H1 (cell line): ENCODE measurements at regions not wholly inside any gene's neighbourhood (a gene's known extent, or its start where the extent isn't known, plus 50 kb on each side); places are given as distances from the start of the nearest gene placed in this dataset.

Source experiments
- CTCF ChIA-PET: fragments of 300-600 bp; sonication (Branson Sonifier 250); formaldehyde crosslinking; loops from one replicate; lab custom pipeline; 2021; ENCODE audit not compliant: partially characterized antibody; lab: Charles Lee
- POLR2A ChIA-PET: fragments of 300-600 bp; sonication (Branson Sonifier 250); formaldehyde crosslinking; loops from one replicate; lab custom pipeline; 2021; ENCODE audit warnings: inconsistent platforms; ENCODE audit not compliant: partially characterized antibody; lab: Charles Lee
- DNase-seq, 2 experiments: peaks; one replicate each; pipeline versions ENCODE4 v3.0.0 to v3.0.0-alpha.2; 2010 to 2022; ENCODE audit warnings: low spot score in 2 of 2, low read depth in 1 of 2, mixed read lengths in 1 of 2
- FAIRE-seq: peaks from 2 replicates; lab custom pipeline; 2011; peaks lifted over from hg19 to GRCh38; lab: Jason Lieb, UNC
- H2AFZ ChIP-seq: 2 replicates; pipeline ENCODE4 v1.8.1; 2012; ENCODE audit warnings: low read length, inconsistent platforms
- H2AK5ac ChIP-seq: 2 replicates; pipeline ENCODE4 v1.6.1; 2013; ENCODE audit warnings: low read depth, low read length
- H2BK120ac ChIP-seq: replicated peaks from 2 replicates; pipeline ENCODE3; 2013; ENCODE audit warnings: low read depth, low read length, inconsistent platforms
- H2BK12ac ChIP-seq: 2 replicates; pipeline ENCODE4 v1.6.1; 2013; ENCODE audit warnings: low read depth, low read length
- H2BK15ac ChIP-seq: 2 replicates; pipeline ENCODE4 v1.6.1; 2013; ENCODE audit warnings: low read length
- H2BK20ac ChIP-seq: 2 replicates; pipeline ENCODE4 v1.6.1; 2013; ENCODE audit warnings: low read length
- H2BK5ac ChIP-seq: 2 replicates; pipeline ENCODE4 v1.6.1; 2013; ENCODE audit warnings: low read depth, low read length
- H3K14ac ChIP-seq: 2 replicates; pipeline ENCODE4 v1.6.1; 2013; ENCODE audit warnings: inconsistent platforms; ENCODE audit not compliant: insufficient read length
- H3K18ac ChIP-seq: 2 replicates; pipeline ENCODE4 v1.6.1; 2013; ENCODE audit warnings: low read length; ENCODE audit errors: extremely low read depth
- H3K23ac ChIP-seq: 2 replicates; pipeline ENCODE4 v1.6.1; 2013; ENCODE audit warnings: inconsistent platforms; ENCODE audit not compliant: insufficient read length
- H3K23me2 ChIP-seq: 2 replicates; pipeline ENCODE4 v1.6.1; 2013; ENCODE audit warnings: low read depth, low read length
- H3K27ac ChIP-seq: 2 replicates; pipeline ENCODE4 v1.6.1; 2011; ENCODE audit warnings: low read depth, low read length, inconsistent platforms
- H3K27me3 ChIP-seq, 4 experiments: replicated peaks in 1 of 4; 1 replicate in 1 of 4; 2 replicates in 3 of 4; pipeline versions ENCODE4 v1.6.1 to v1.8.1; 2011 to 2013; ENCODE audit warnings: low read length in 3 of 4, mild to moderate bottlenecking in 3 of 4, inconsistent platforms in 2 of 4, mixed read lengths in 2 of 4, moderate library complexity in 1 of 4; ENCODE audit not compliant: control insufficient read depth in 3 of 4, insufficient read depth in 3 of 4; ENCODE audit errors: extremely low read depth in 1 of 4
- H3K36me3 ChIP-seq, 4 experiments: 2 replicates each; pipeline versions ENCODE4 v1.6.1 to v1.8.1; 2011 to 2013; ENCODE audit warnings: mild to moderate bottlenecking in 4 of 4, low read length in 3 of 4, moderate library complexity in 2 of 4, control low read depth in 1 of 4, inconsistent platforms in 1 of 4; ENCODE audit not compliant: insufficient read depth in 4 of 4, control insufficient read depth in 2 of 4
- H3K4ac ChIP-seq: replicated peaks from 2 replicates; pipeline ENCODE3; 2013; ENCODE audit warnings: low read length, low read depth, mixed read lengths, inconsistent platforms; ENCODE audit not compliant: insufficient read length
- H3K4me1 ChIP-seq, 4 experiments: replicated peaks in 1 of 4; 1 replicate in 1 of 4; 2 replicates in 3 of 4; pipeline versions ENCODE4 v1.6.1 to v1.8.1; 2011 to 2013; ENCODE audit warnings: low read length in 3 of 4, inconsistent platforms in 2 of 4, mixed read lengths in 1 of 4; ENCODE audit not compliant: insufficient read depth in 4 of 4, control insufficient read depth in 3 of 4
- H3K4me2 ChIP-seq, 2 experiments: 2 replicates each; pipeline versions ENCODE4 v1.6.1 to v1.8.1; 2011 to 2013; ENCODE audit warnings: low read depth in 2 of 2, low read length in 2 of 2, control low read depth in 1 of 2, inconsistent platforms in 1 of 2, mild to moderate bottlenecking in 1 of 2; ENCODE audit not compliant: insufficient read depth in 1 of 2
- H3K4me3 ChIP-seq, 4 experiments: fragments of 200-600, 300-600 bp in 1 of 4; sonication (generic), shearing (Covaris generic), sonication (Bioruptor Twin) in 1 of 4; 2 replicates each; pipeline versions ENCODE4 v1.5.1 to v1.8.1; 2011 to 2016; ENCODE audit warnings: low read length in 4 of 4, low read depth in 3 of 4, control low read depth in 2 of 4, inconsistent platforms in 2 of 4, mild to moderate bottlenecking in 2 of 4, mixed read lengths in 1 of 4, moderate library complexity in 1 of 4; ENCODE audit not compliant: insufficient read depth in 2 of 4; ENCODE audit errors: extremely low read depth in 1 of 4
- H3K56ac ChIP-seq: replicated peaks from 2 replicates; pipeline ENCODE3; 2013; ENCODE audit warnings: low read depth, mild to moderate bottlenecking, mixed read lengths, low read length, inconsistent platforms; ENCODE audit not compliant: insufficient read length
- H3K79me1 ChIP-seq: 2 replicates; pipeline ENCODE4 v1.6.1; 2013; ENCODE audit warnings: low read depth, low read length, control low read depth
- H3K79me2 ChIP-seq, 2 experiments: 2 replicates each; pipeline versions ENCODE4 v1.6.1 to v1.8.1; 2012 to 2013; ENCODE audit warnings: low read length in 2 of 2, mild to moderate bottlenecking in 2 of 2, inconsistent platforms in 1 of 2; ENCODE audit not compliant: insufficient read depth in 2 of 2, control insufficient read depth in 1 of 2
- H3K9ac ChIP-seq, 4 experiments: replicated peaks in 1 of 4; 1 replicate in 1 of 4; 2 replicates in 3 of 4; pipeline versions ENCODE4 v1.6.1 to v1.8.1; 2011 to 2013; ENCODE audit warnings: low read depth in 3 of 4, low read length in 3 of 4, control low read depth in 2 of 4, mild to moderate bottlenecking in 2 of 4, moderate library complexity in 2 of 4, inconsistent platforms in 1 of 4; ENCODE audit errors: extremely low read depth in 1 of 4
- H3K9me3 ChIP-seq, 2 experiments: 2 replicates each; pipeline versions ENCODE4 v1.6.1 to v1.8.1; 2012 to 2013; ENCODE audit warnings: mild to moderate bottlenecking in 2 of 2, moderate library complexity in 2 of 2, control low read depth in 1 of 2, inconsistent platforms in 1 of 2, low read depth in 1 of 2, low read length in 1 of 2, mixed read lengths in 1 of 2; ENCODE audit not compliant: insufficient read depth in 2 of 2
- H4K20me1 ChIP-seq, 2 experiments: replicated peaks in 1 of 2; 2 replicates each; pipeline versions ENCODE3 to v1.8.1; 2011 to 2013; ENCODE audit warnings: inconsistent platforms in 2 of 2, low read length in 2 of 2, mild to moderate bottlenecking in 1 of 2; ENCODE audit not compliant: insufficient read depth in 2 of 2, control insufficient read depth in 1 of 2
- H4K5ac ChIP-seq: 2 replicates; pipeline ENCODE4 v1.6.1; 2013; ENCODE audit warnings: low read length, low read depth, mixed read lengths, inconsistent platforms; ENCODE audit not compliant: insufficient read length
- H4K8ac ChIP-seq: 2 replicates; pipeline ENCODE4 v1.8.0; 2013; ENCODE audit warnings: mild to moderate bottlenecking, moderate library complexity, low read length, inconsistent platforms; ENCODE audit not compliant: insufficient read depth; ENCODE audit errors: extremely low read depth
- H4K91ac ChIP-seq: replicated peaks from 2 replicates; pipeline ENCODE3; 2013; ENCODE audit warnings: low read length, mixed read lengths, inconsistent platforms; ENCODE audit not compliant: insufficient read length
- CEBPB ChIP-seq: IDR thresholded peaks from 2 replicates; pipeline ENCODE4 v1.6.1; 2012; ENCODE audit warnings: low read depth, low read length
- CHD1 ChIP-seq: IDR thresholded peaks from 2 replicates; pipeline ENCODE4 v1.6.1; 2012; ENCODE audit warnings: low read depth, low read length, improper control_type of control experiment
- CHD2 ChIP-seq: IDR thresholded peaks from 2 replicates; pipeline ENCODE4 v1.6.1; 2012; ENCODE audit warnings: low read length, improper control_type of control experiment
- CTBP2 ChIP-seq: IDR thresholded peaks from 2 replicates; pipeline ENCODE4 v1.7.0; 2011; ENCODE audit warnings: borderline replicate concordance, mild to moderate bottlenecking, moderate library complexity, mixed read lengths, low read length; ENCODE audit not compliant: insufficient read depth, insufficient read length
- GTF2F1 ChIP-seq: IDR thresholded peaks from 2 replicates; pipeline ENCODE4 v1.6.1; 2012; ENCODE audit warnings: low read depth, low read length, improper control_type of control experiment, borderline replicate concordance
- MAFK ChIP-seq: IDR thresholded peaks from 2 replicates; pipeline ENCODE4 v1.6.1; 2012; ENCODE audit warnings: low read depth, mild to moderate bottlenecking, improper control_type of control experiment, low read length
- PHF8 ChIP-seq: fragments of 200-600 bp; sonication (generic); conservative IDR thresholded peaks from 2 replicates; pipeline ENCODE4 v1.7.1; 2012; ENCODE audit warnings: low read depth, mild to moderate bottlenecking, inconsistent platforms, low read length, moderate library complexity
- POLR2AphosphoS5 ChIP-seq: IDR thresholded peaks from 2 replicates; pipeline ENCODE4 v1.6.1; 2011; ENCODE audit warnings: low read depth, low read length
- SAP30 ChIP-seq: fragments of 300-600 bp; sonication (generic); IDR thresholded peaks from 2 replicates; pipeline ENCODE4 v1.7.1; 2012; ENCODE audit warnings: low read length, moderate library complexity, mild to moderate bottlenecking, inconsistent platforms; ENCODE audit not compliant: insufficient read depth, insufficient replicate concordance
- SIX5 ChIP-seq: IDR thresholded peaks from 2 replicates; pipeline ENCODE4 v1.6.1; 2011; ENCODE audit warnings: mild to moderate bottlenecking, low read depth, low read length
- SP1 ChIP-seq: IDR thresholded peaks from 2 replicates; pipeline ENCODE4 v1.6.1; 2011; ENCODE audit warnings: low read depth, low read length
- SP4 ChIP-seq: IDR thresholded peaks from 2 replicates; pipeline ENCODE4 v1.6.1; 2012; ENCODE audit warnings: low read length, inconsistent platforms
- TBP ChIP-seq: IDR thresholded peaks from 2 replicates; pipeline ENCODE4 v1.6.1; 2011; ENCODE audit warnings: low read depth, low read length, improper control_type of control experiment
- YY1 ChIP-seq: IDR thresholded peaks from 2 replicates; pipeline ENCODE4 v1.6.1; 2011; ENCODE audit warnings: low read depth, mild to moderate bottlenecking, low read length
- WGBS, 2 experiments: shearing (Covaris generic) in 1 of 2; methylation state at CpG; one replicate each; pipeline versions ENCODE4 v1.1.6 to v1.1.7; 2013 to 2015; ENCODE audit warnings: low lambda C conversion rate in 2 of 2, mixed read lengths in 2 of 2, inconsistent platforms in 1 of 2, low coverage in 1 of 2, missing lambda C conversion rate in 1 of 2; ENCODE audit not compliant: insufficient replicate concordance in 2 of 2, insufficient coverage in 1 of 2, insufficient read length in 1 of 2; ENCODE audit errors: extremely low coverage in 1 of 2, missing lambda C conversion rate in 1 of 2; 5-methylcytosine and 5-hydroxymethylcytosine counted together

- H3K27me3 ChIP-seq, result no peaks in the 10 kb centered on the region
- no peak overlapping the region for H4K5ac ChIP-seq
- no peaks in the 10 kb centered on the region for H3K36me3 ChIP-seq
- FAIRE-seq, result no peak
- H3K79me1 ChIP-seq, result no peaks in the 10 kb centered on the region
- H3K4me2 ChIP-seq, result no peak overlapping the region
- no peak overlapping the region for H3K9ac ChIP-seq
- DNase-seq, result no peak
- no peak overlapping the region for H2BK12ac ChIP-seq
- H3K4ac ChIP-seq, result no peak overlapping the region
- H3K14ac ChIP-seq, result no peak overlapping the region
- H2BK20ac ChIP-seq, result no peak overlapping the region
- 81% methylated on average over 4 of the region's 4 CpGs; no CpG with 5 or more reads in 1 of the 2 experiments for WGBS, 2 experiments
- ChIA-PET POLR2A (no interaction called here), CTCF (no interaction called here)
- H2BK15ac ChIP-seq, result no peak overlapping the region
- H4K8ac ChIP-seq, result no peak overlapping the region
- no peak overlapping the region for H3K4me3 ChIP-seq
- H3K18ac ChIP-seq, result no peak overlapping the region
- H3K23ac ChIP-seq, result no peak overlapping the region
- no peak overlapping the region for H2AFZ ChIP-seq
- no peak overlapping the region for H2AK5ac ChIP-seq
- no peaks in the 10 kb centered on the region for H3K23me2 ChIP-seq
- H2BK120ac ChIP-seq, result no peak overlapping the region
- peaks cover 66 to 76% of the 10 kb centered on the region in 2 experiments for H3K9me3 ChIP-seq
- no peaks in the 10 kb centered on the region for H4K20me1 ChIP-seq
- H3K56ac ChIP-seq, result no peak overlapping the region
- H3K79me2 ChIP-seq, result no peaks in the 10 kb centered on the region
- no peak overlapping the region for H2BK5ac ChIP-seq
- no peaks in the 10 kb centered on the region for H3K4me1 ChIP-seq
- no peak overlapping the region for H4K91ac ChIP-seq
- no peak overlapping the region for H3K27ac ChIP-seq
- TF ChIP-seq TBP (no peak), CHD2 (no peak), PHF8 (no peak), SP1 (no peak), SP4 (no peak), MAFK (no peak), YY1 (no peak), POLR2AphosphoS5 (no peak), GTF2F1 (no peak), CTBP2 (no peak), SAP30 (no peak), SIX5 (no peak), CHD1 (no peak), CEBPB (no peak)
These were observed 219.4 kb downstream of the SOD2 start for GRCh38 chr6:159473475-159474263.
